ENCODE measurements at regions not wholly inside any gene's neighbourhood (a gene's known extent, or its start where the extent isn't known, plus 50 kb on each side); places are given as distances from the start of the nearest gene placed in this dataset.

- Histone ChIP-seq H3K4me1 (ENCODE audit: control insufficient read depth in 4 of 4, insufficient read depth in 4 of 4, low read length in 3 of 4) (no peaks in the 10 kb centered on the region), H3K4me3 (ENCODE audit: low read depth in 1 of 3, low read length in 3 of 3) (no peak overlapping the region), H3K36me3 (ENCODE audit: control insufficient read depth in 4 of 4, insufficient read depth in 3 of 4, low read depth in 1 of 4, low read length in 3 of 4) (no peaks in the 10 kb centered on the region), H3K9ac (ENCODE audit: low read depth in 1 of 2, low read length in 2 of 2) (no peak overlapping the region), H3K27me3 (ENCODE audit: control insufficient read depth in 4 of 4, insufficient read depth in 4 of 4, low read length in 3 of 4) (no peaks in the 10 kb centered on the region), H3K9me3 (ENCODE audit: control insufficient read depth in 4 of 4, low read length in 3 of 4) (no peaks in the 10 kb centered on the region), H3K27ac (ENCODE audit: low read depth in 1 of 2, low read length in 2 of 2) (no peak overlapping the region)
- WGBS: 58% methylated on average over 5 of the region's 5 CpGs
- no peak for TF ChIP-seq FOXA2 (IDR thresholded peaks at IDR 0.05)
- TF ChIP-seq ZBTB33 (IDR thresholded peaks at IDR 0.05): no peak
- no peak for TF ChIP-seq SP1 (IDR thresholded peaks at IDR 0.05)
- TF ChIP-seq YY1 (IDR thresholded peaks at IDR 0.05): no peak
- no peak for TF ChIP-seq ATF3 (IDR thresholded peaks at IDR 0.05)
- no peak for TF ChIP-seq TAF1 (conservative IDR thresholded peaks at IDR 0.05)
- TF ChIP-seq NR2F2 (IDR thresholded peaks at IDR 0.05): no peak
- no peak for TF ChIP-seq HNF4G (IDR thresholded peaks at IDR 0.05)
- TF ChIP-seq EGR1 (IDR thresholded peaks at IDR 0.05; ENCODE audit: low read depth in 2 of 2): no peak
- no peak for TF ChIP-seq FOXA1 (IDR thresholded peaks at IDR 0.05)
- TF ChIP-seq MAX (IDR thresholded peaks at IDR 0.05): no peak
- no peak for TF ChIP-seq REST (IDR thresholded peaks at IDR 0.05)
- DNase-seq (ENCODE audit: low spot score): no peak
These were observed 165.6 kb upstream of the BOD1L1 start for GRCh38 chr4:13793020-13793710.

- Histone ChIP-seq H3K4me3 (ENCODE audit: low read depth in 1 of 3, low read length in 3 of 3) (no peak overlapping the region), H3K27me3 (ENCODE audit: control insufficient read depth in 4 of 4, insufficient read depth in 4 of 4, low read length in 3 of 4) (no peaks in the 10 kb centered on the region), H3K27ac (ENCODE audit: low read depth in 1 of 2, low read length in 2 of 2) (no peak overlapping the region), H3K36me3 (ENCODE audit: control insufficient read depth in 4 of 4, insufficient read depth in 3 of 4, low read depth in 1 of 4, low read length in 3 of 4) (no peaks in the 10 kb centered on the region), H3K4me1 (ENCODE audit: control insufficient read depth in 4 of 4, insufficient read depth in 4 of 4, low read length in 3 of 4) (no peaks in the 10 kb centered on the region), H3K9me3 (ENCODE audit: control insufficient read depth in 4 of 4, low read length in 3 of 4) (no peaks in the 10 kb centered on the region), H3K9ac (ENCODE audit: low read depth in 1 of 2, low read length in 2 of 2) (no peak overlapping the region)
- no peak for DNase-seq (ENCODE audit: low spot score)
- TF ChIP-seq NR2F2 (IDR thresholded peaks at IDR 0.05) (no peak), ATF3 (IDR thresholded peaks at IDR 0.05) (no peak), YY1 (IDR thresholded peaks at IDR 0.05) (no peak), REST (IDR thresholded peaks at IDR 0.05) (no peak), HNF4A (conservative IDR thresholded peaks at IDR 0.05) (no peak), RXRA (IDR thresholded peaks at IDR 0.05) (no peak), SP1 (IDR thresholded peaks at IDR 0.05) (no peak), ZBTB33 (IDR thresholded peaks at IDR 0.05) (no peak)
- 86% methylated on average over 2 of the region's 2 CpGs for WGBS
These were observed 167.5 kb upstream of the BOD1L1 start for GRCh38 chr4:13794819-13795565.

Data from liver (tissue), 7 donors.